ENCODE measurements at regions not wholly inside any gene's neighbourhood (a gene's known extent, or its start where the extent isn't known, plus 50 kb on each side); places are given as distances from the start of the nearest gene placed in this dataset.

DNA sequence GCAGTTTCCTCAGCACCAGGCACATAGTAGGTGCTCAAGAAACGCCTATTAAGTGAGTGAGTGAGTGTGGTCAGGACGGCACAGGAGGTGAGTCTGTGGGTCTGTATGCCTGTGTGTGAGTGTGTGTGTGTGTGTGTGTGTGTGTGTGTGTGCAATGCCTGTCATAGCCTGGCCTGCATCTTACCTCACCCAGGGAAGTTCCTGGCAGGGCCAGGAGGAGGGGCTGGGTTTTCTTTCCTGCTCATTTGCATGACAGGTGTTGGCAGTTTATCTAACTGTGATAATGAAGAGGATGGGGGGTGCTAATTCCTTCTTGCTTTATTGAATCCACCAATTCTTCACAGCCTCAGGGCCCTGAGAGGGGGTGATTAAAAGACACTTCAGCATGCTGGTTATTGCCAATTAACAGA, 146.7 kb upstream of the MLN start:
- H3K4me3 ChIP-seq (ENCODE audit: low read depth, low read length) = no peak overlapping the region
- DNase-seq (ENCODE audit: low read depth) = no peak
- peaks cover 16% of the 10 kb centered on the region for H3K27me3 ChIP-seq (ENCODE audit: control insufficient read depth, insufficient read depth, low read length)
- no peaks in the 10 kb centered on the region for H3K36me3 ChIP-seq (ENCODE audit: control insufficient read depth, insufficient read depth, low read length)
- TF ChIP-seq, protein P1, sequence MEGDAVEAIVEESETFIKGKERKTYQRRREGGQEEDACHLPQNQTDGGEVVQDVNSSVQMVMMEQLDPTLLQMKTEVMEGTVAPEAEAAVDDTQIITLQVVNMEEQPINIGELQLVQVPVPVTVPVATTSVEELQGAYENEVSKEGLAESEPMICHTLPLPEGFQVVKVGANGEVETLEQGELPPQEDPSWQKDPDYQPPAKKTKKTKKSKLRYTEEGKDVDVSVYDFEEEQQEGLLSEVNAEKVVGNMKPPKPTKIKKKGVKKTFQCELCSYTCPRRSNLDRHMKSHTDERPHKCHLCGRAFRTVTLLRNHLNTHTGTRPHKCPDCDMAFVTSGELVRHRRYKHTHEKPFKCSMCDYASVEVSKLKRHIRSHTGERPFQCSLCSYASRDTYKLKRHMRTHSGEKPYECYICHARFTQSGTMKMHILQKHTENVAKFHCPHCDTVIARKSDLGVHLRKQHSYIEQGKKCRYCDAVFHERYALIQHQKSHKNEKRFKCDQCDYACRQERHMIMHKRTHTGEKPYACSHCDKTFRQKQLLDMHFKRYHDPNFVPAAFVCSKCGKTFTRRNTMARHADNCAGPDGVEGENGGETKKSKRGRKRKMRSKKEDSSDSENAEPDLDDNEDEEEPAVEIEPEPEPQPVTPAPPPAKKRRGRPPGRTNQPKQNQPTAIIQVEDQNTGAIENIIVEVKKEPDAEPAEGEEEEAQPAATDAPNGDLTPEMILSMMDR (IDR thresholded peaks at IDR 0.05; ENCODE audit: insufficient read depth, low read length, poor library complexity, severe bottlenecking) = no peak

DNA sequence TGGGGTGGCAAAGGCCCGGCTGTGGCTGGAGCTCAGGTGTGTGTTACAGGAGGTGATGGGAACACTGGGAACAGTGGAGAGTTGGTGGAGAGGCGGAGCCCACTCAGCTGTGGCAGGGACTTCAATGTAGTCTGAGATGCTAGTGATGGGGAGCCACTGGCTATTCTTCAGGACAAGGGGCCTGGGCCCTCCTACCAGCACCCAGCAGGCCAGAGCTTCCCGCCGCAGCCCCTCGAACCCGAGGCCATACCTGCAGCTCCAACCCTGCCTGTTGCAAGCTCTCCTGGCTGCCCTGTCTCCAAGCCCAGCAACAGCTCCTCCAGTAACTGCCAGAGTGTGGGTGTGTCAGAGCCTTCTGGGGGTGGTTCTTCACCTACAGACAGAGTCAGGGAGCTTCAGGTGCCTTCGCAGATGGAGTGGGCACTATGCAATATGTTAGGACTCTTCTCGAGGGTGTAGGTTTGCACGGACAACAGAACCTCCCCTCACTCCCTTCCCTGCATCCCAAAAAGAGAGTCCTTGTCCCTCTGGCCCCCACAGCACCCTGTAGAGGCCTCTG, 146.2 kb upstream of the MLN start:
- H3K4me3 ChIP-seq (ENCODE audit: low read depth, low read length) = no peak overlapping the region
- H3K27me3 ChIP-seq (ENCODE audit: control insufficient read depth, insufficient read depth, low read length) = peaks cover 16% of the 10 kb centered on the region
- TF ChIP-seq, protein P1 (IDR thresholded peaks at IDR 0.05; ENCODE audit: insufficient read depth, low read length, poor library complexity, severe bottlenecking) = no peak
- no peaks in the 10 kb centered on the region for H3K36me3 ChIP-seq (ENCODE audit: control insufficient read depth, insufficient read depth, low read length)
- no peak for DNase-seq (ENCODE audit: low read depth)

DNA sequence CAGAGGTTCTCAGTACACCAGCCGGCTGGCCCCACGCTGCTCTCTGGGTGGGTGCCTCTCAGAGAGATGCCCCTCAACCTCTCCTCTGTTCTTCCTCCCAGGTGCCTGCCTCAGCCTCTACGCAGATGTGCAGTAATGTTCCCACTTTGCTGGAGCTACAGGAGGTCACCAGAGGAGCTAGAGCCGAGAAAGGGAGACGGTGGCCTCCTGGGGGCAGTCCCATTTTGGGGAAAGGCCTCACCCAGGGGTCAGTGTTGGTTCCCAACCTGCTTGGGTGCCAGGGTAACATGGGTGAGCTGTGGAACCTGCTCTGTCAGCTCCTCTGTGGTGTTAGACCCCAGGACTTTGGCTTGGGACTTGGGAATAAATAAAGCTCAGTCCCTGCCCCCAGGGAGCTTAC, 145.3 kb upstream of the MLN start:
- no peak overlapping the region for H3K4me3 ChIP-seq (ENCODE audit: low read depth, low read length)
- no peak for DNase-seq (ENCODE audit: low read depth)
- TF ChIP-seq, protein P1 (IDR thresholded peaks at IDR 0.05; ENCODE audit: insufficient read depth, low read length, poor library complexity, severe bottlenecking) = no peak
- H3K36me3 ChIP-seq (ENCODE audit: control insufficient read depth, insufficient read depth, low read length) = no peaks in the 10 kb centered on the region
- H3K27me3 ChIP-seq (ENCODE audit: control insufficient read depth, insufficient read depth, low read length) = peaks cover 16% of the 10 kb centered on the region

DNA sequence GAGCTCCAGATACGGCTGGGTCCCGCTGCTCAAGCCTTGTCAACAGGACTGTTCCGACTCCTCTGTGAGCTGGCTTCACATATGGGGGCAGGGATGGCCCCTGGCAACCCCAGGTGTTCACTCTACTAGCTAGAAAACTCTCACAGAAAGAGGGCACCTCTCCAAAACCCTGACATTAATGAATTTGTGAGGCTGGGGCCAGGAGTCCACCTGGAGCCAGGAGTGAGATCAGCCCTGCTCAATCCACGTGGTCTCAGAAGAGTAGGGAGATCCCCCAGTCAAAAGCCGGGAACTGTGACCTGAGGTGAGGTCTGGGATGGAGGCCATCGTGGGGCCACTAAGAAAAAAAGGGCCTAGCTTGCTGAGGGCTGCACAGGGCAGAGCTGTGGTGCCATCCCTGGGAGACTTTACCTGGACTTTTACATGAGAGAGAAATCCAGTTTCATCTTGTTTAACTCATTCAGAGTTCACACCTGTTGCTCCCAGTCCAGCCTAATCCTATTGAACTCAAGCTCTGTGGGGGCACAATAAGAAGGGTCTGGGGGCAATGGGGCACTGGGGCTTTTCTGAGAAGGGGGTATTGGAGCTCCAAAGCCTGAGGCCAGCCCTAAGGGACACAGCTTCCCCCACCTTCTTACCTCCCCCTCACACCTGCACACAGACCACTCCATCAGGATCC, 144.3 kb upstream of the MLN start:
- no peak for DNase-seq (ENCODE audit: low read depth)
- TF ChIP-seq, protein P1 (IDR thresholded peaks at IDR 0.05; ENCODE audit: insufficient read depth, low read length, poor library complexity, severe bottlenecking) = no peak
- peaks cover 19% of the 10 kb centered on the region for H3K27me3 ChIP-seq (ENCODE audit: control insufficient read depth, insufficient read depth, low read length)
- H3K4me3 ChIP-seq (ENCODE audit: low read depth, low read length) = no peak overlapping the region
- H3K36me3 ChIP-seq (ENCODE audit: control insufficient read depth, insufficient read depth, low read length) = no peaks in the 10 kb centered on the region

DNA sequence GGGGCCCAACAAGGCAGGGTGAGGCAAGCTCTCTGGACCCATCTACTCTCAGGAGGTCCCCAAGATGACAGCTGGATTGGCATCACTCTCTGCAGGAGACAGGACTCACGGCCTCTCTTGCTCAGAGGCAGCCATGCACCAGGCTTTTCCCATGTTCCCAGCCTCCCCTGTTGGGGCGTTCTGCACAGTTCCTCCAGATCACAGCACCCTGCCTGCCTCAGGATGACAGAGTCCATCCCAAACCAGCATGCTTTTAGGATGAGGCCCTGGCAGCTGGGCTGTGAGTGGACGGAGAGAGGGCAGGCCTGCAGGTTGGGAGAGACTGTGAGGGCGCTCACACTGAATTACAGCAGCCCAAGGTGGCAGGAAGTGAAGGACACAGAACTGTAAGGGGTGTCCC, 143.2 kb upstream of the MLN start:
- H3K27me3 ChIP-seq (ENCODE audit: control insufficient read depth, insufficient read depth, low read length) = peaks cover 18% of the 10 kb centered on the region
- H3K36me3 ChIP-seq (ENCODE audit: control insufficient read depth, insufficient read depth, low read length) = no peaks in the 10 kb centered on the region
- no peak for DNase-seq (ENCODE audit: low read depth)
- TF ChIP-seq, protein P1 (IDR thresholded peaks at IDR 0.05; ENCODE audit: insufficient read depth, low read length, poor library complexity, severe bottlenecking) = no peak
- no peak overlapping the region for H3K4me3 ChIP-seq (ENCODE audit: low read depth, low read length)

DNA sequence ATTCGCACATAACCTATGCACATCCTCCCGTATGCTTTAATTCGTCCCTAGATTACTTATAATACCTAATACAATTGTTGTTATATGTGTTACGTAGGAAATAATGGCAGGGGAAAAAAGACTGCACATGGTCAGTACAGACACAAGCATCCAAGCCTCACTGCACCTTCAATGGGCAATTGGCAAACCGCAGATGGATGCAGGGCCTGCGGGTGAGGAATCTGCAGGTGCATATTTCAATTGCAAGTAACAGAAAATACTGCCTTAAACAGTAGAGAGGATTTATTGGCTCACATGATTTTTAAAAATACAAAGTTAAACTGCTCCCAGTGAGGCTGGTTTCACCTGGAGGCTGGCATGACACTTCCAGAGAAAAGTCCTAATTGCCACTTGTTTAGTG, 142.1 kb upstream of the MLN start:
- peaks cover 20% of the 10 kb centered on the region for H3K27me3 ChIP-seq (ENCODE audit: control insufficient read depth, insufficient read depth, low read length)
- TF ChIP-seq, protein P1 (IDR thresholded peaks at IDR 0.05; ENCODE audit: insufficient read depth, low read length, poor library complexity, severe bottlenecking) = no peak
- H3K4me3 ChIP-seq (ENCODE audit: low read depth, low read length) = no peak overlapping the region
- H3K36me3 ChIP-seq (ENCODE audit: control insufficient read depth, insufficient read depth, low read length) = no peaks in the 10 kb centered on the region
- DNase-seq (ENCODE audit: low read depth) = no peak

Data from kidney epithelial cell (primary cell).